Panc1 (cell line): ENCODE measurements at regions not wholly inside any gene's neighbourhood (a gene's known extent, or its start where the extent isn't known, plus 50 kb on each side); places are given as distances from the start of the nearest gene placed in this dataset.

Experiments used
- ATAC-seq: fragments of 200-7000 bp; cut with Tn5 transposase; 2 replicates; pipeline ENCODE4 v1.9.1; 2020; ENCODE audit warnings: mild to moderate bottlenecking, moderate library complexity
- BruUV-seq: library from RNA; stranded (reverse); fragments of 400-500 nt; replicated peaks from 2 replicates; lab custom pipeline; 2021; lab: Mats Ljungman, UMichigan
- CTCF ChIA-PET: fragments of 300-600 bp; sonication (Branson Sonifier 250); formaldehyde crosslinking; loops from one replicate; lab custom pipeline; 2022; ENCODE audit warnings: antibody characterized with exemption; lab: Charles Lee
- POLR2A ChIA-PET: fragments of 300-600 bp; sonication (Branson Sonifier 250); formaldehyde crosslinking; loops from one replicate; lab custom pipeline; 2022; ENCODE audit warnings: antibody characterized with exemption; lab: Charles Lee
- DNase-seq: peaks from one replicate; pipeline ENCODE4 v3.0.0-alpha.2; 2010; ENCODE audit warnings: low read depth, low spot score
- H3K27ac ChIP-seq: 2 replicates; pipeline ENCODE4 v1.5.1; 2011; ENCODE audit warnings: mild to moderate bottlenecking, low read length, inconsistent platforms
- H3K27me3 ChIP-seq: fragments of 200-500 bp; sonication (Bioruptor generic); 2 replicates; pipeline ENCODE4 v1.6.0; 2014; ENCODE audit warnings: low read length, inconsistent platforms; ENCODE audit not compliant: control insufficient read depth, insufficient read depth
- H3K36me3 ChIP-seq: fragments of 200-500 bp; sonication (Bioruptor generic); 2 replicates; pipeline ENCODE4 v1.5.1; 2014; ENCODE audit warnings: inconsistent platforms, mild to moderate bottlenecking, low read length, moderate library complexity; ENCODE audit not compliant: control insufficient read depth, insufficient read depth
- H3K4me1 ChIP-seq: 2 replicates; pipeline ENCODE4 v1.5.1; 2011; ENCODE audit warnings: inconsistent platforms, mild to moderate bottlenecking, low read length, moderate library complexity; ENCODE audit not compliant: control insufficient read depth, insufficient read depth
- H3K4me3 ChIP-seq, 2 experiments: 2 replicates each; pipeline ENCODE4 v1.5.1; 2011 to 2012; ENCODE audit warnings: low read depth in 2 of 2, low read length in 2 of 2, mild to moderate bottlenecking in 2 of 2, inconsistent platforms in 1 of 2, moderate library complexity in 1 of 2
- H3K9me3 ChIP-seq: fragments of 200-500 bp; sonication (Bioruptor generic); 2 replicates; pipeline ENCODE4 v1.5.1; 2014; ENCODE audit warnings: low read depth, mild to moderate bottlenecking, inconsistent platforms, low read length, moderate library complexity; ENCODE audit not compliant: control insufficient read depth, insufficient read depth
- POLR2AphosphoS5 ChIP-seq: IDR thresholded peaks from 2 replicates; pipeline ENCODE4 v1.6.1; 2012; ENCODE audit warnings: mild to moderate bottlenecking, low read depth, low read length, moderate library complexity
- SIN3A ChIP-seq: IDR thresholded peaks from 2 replicates; pipeline ENCODE4 v1.6.1; 2012; ENCODE audit warnings: low read depth, mild to moderate bottlenecking, low read length, moderate library complexity, borderline replicate concordance; ENCODE audit not compliant: insufficient read depth
- TCF7L2 ChIP-seq: IDR thresholded peaks from 2 replicates; pipeline ENCODE4 v1.6.1; 2011; ENCODE audit warnings: mild to moderate bottlenecking, low read depth, low read length, inconsistent platforms
- in situ Hi-C: cut with HindIII; loops from 2 replicates; pipeline ENCODE4 v1.10.0; 2016; ENCODE audit warnings: low sequenced_read_pairs, low pct_unique_long_range_greater_than_20kb
- intact Hi-C: fragments of 100-400 bp; cut with micrococcal nuclease; formaldehyde crosslinking; loops from one replicate; pipeline ENCODE4 v1.10.0; 2022; ENCODE audit not compliant: unreplicated experiment
- TF ChIP-seq, protein P1 (sequence below), 2 experiments: IDR thresholded peaks; 2 replicates each; pipeline ENCODE4 v1.6.1; 2011 to 2012; ENCODE audit warnings: low read depth in 2 of 2, control low read depth in 1 of 2, low read length in 1 of 2, mild to moderate bottlenecking in 1 of 2, moderate library complexity in 1 of 2; ENCODE audit not compliant: insufficient read depth in 1 of 2
- TF ChIP-seq, protein P2 (sequence below): fragments of 450-650 bp; IDR thresholded peaks from 2 replicates; pipeline ENCODE4 v1.5.1; 2017; ENCODE audit warnings: mild to moderate bottlenecking

DNA sequence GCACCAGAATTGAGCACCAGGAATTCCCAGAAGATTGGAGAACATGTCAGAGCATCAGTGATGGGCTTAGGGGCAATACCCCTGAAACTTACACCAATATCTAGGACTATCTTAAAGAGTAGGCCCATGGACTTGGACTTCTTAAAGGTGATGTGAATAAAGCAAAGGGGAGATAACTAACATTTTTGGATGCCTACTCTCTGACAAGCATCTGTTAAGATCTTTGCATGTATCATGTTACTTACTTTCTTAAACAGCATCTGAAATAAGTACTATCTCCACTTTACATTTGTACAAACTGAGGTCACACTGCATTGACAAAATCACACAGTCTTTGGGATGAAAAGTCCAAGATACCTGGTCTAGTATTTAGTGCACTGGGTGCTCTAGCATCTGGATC, 258.6 kb upstream of the ARSJ start:
- Histone ChIP-seq H3K4me1 (no peaks in the 10 kb centered on the region), H3K36me3 (no peaks in the 10 kb centered on the region), H3K27me3 (no peaks in the 10 kb centered on the region), H3K27ac (no peak overlapping the region), H3K4me3 (no peak overlapping the region), H3K9me3 (no peaks in the 10 kb centered on the region)
- no peak for ATAC-seq
- intact Hi-C loops (no loop called here), in situ Hi-C loops (no loop called here)
- TF ChIP-seq POLR2AphosphoS5: no peak
- TF ChIP-seq, protein P1, sequence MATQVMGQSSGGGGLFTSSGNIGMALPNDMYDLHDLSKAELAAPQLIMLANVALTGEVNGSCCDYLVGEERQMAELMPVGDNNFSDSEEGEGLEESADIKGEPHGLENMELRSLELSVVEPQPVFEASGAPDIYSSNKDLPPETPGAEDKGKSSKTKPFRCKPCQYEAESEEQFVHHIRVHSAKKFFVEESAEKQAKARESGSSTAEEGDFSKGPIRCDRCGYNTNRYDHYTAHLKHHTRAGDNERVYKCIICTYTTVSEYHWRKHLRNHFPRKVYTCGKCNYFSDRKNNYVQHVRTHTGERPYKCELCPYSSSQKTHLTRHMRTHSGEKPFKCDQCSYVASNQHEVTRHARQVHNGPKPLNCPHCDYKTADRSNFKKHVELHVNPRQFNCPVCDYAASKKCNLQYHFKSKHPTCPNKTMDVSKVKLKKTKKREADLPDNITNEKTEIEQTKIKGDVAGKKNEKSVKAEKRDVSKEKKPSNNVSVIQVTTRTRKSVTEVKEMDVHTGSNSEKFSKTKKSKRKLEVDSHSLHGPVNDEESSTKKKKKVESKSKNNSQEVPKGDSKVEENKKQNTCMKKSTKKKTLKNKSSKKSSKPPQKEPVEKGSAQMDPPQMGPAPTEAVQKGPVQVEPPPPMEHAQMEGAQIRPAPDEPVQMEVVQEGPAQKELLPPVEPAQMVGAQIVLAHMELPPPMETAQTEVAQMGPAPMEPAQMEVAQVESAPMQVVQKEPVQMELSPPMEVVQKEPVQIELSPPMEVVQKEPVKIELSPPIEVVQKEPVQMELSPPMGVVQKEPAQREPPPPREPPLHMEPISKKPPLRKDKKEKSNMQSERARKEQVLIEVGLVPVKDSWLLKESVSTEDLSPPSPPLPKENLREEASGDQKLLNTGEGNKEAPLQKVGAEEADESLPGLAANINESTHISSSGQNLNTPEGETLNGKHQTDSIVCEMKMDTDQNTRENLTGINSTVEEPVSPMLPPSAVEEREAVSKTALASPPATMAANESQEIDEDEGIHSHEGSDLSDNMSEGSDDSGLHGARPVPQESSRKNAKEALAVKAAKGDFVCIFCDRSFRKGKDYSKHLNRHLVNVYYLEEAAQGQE (IDR thresholded peaks at IDR 0.05; ENCODE audit: insufficient read depth in 1 of 2, low read depth in 2 of 2, low read length in 1 of 2): no peak
- TF ChIP-seq, protein P2, sequence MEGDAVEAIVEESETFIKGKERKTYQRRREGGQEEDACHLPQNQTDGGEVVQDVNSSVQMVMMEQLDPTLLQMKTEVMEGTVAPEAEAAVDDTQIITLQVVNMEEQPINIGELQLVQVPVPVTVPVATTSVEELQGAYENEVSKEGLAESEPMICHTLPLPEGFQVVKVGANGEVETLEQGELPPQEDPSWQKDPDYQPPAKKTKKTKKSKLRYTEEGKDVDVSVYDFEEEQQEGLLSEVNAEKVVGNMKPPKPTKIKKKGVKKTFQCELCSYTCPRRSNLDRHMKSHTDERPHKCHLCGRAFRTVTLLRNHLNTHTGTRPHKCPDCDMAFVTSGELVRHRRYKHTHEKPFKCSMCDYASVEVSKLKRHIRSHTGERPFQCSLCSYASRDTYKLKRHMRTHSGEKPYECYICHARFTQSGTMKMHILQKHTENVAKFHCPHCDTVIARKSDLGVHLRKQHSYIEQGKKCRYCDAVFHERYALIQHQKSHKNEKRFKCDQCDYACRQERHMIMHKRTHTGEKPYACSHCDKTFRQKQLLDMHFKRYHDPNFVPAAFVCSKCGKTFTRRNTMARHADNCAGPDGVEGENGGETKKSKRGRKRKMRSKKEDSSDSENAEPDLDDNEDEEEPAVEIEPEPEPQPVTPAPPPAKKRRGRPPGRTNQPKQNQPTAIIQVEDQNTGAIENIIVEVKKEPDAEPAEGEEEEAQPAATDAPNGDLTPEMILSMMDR: no peak
- TF ChIP-seq TCF7L2: no peak
- CTCF ChIA-PET: no interaction called here
- no TSS peak for BruUV-seq
- no peak for DNase-seq
- POLR2A ChIA-PET: no interaction called here

- in situ Hi-C loops (no loop called here), intact Hi-C loops (no loop called here)
- H3K36me3 ChIP-seq: no peaks in the 10 kb centered on the region
- no peak for TF ChIP-seq POLR2AphosphoS5
- no peak for TF ChIP-seq SIN3A
- TF ChIP-seq, protein P2: no peak
- TF ChIP-seq TCF7L2: no peak
- TF ChIP-seq, protein P1 (IDR thresholded peaks at IDR 0.05; ENCODE audit: insufficient read depth in 1 of 2, low read depth in 2 of 2, low read length in 1 of 2): no peak
- no peak for DNase-seq
- no peak overlapping the region for H3K4me3 ChIP-seq
- no TSS peak for BruUV-seq
- no peaks in the 10 kb centered on the region for H3K27me3 ChIP-seq
- ChIA-PET CTCF (no interaction called here), POLR2A (no interaction called here)
- H3K4me1 ChIP-seq: no peaks in the 10 kb centered on the region
- H3K27ac ChIP-seq: no peak overlapping the region
- no peaks in the 10 kb centered on the region for H3K9me3 ChIP-seq
- ATAC-seq: no peak
Observed at GRCh38 chr4:114249561-114249960, 270.1 kb upstream of the ARSJ start.
